ENCODE measurements at regions not wholly inside any gene's neighbourhood (a gene's known extent, or its start where the extent isn't known, plus 50 kb on each side); places are given as distances from the start of the nearest gene placed in this dataset.
A peak's percentile ranks its signal among the peaks of the same experiment; 100 is the strongest.
"Not testable (repeated sequence)": the region's sequence is repeated elsewhere in the genome, so short reads cannot be mapped to it uniquely, and the experiment has no call there.

DNA sequence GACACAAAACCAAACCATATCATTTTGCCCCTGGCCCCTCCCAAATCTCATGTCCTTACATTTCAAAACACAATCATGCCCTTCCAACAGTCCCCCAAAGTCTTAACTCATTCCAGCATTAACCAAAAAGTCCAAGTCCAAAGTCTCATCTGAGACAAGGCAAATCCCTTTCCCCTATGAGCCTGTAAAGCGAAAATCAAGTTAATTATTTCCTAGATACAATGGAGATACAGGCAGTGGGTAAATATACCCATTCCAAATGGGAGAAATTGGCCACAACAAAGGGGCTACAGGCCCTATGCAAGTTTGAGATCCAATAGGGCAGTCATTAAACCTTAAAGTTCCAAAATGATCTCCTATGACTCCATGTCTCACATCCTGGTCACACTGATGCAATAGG, 709.9 kb upstream of the LUZP2 start:
- H3K4me3 ChIP-seq (ENCODE audit: control insufficient read depth in 1 of 7, extremely low read depth in 1 of 7, insufficient read depth in 4 of 7, low read depth in 2 of 7, low read length in 6 of 7); DNase-seq; CTCF ChIA-PET; H3K27me3 ChIP-seq (replicated peaks in 2 of 5; ENCODE audit: control insufficient read depth in 4 of 5, insufficient read depth in 5 of 5, low read length in 4 of 5); H3K9me3 ChIP-seq (ENCODE audit: control extremely low read depth in 1 of 5, control insufficient read depth in 4 of 5, insufficient read depth in 2 of 5, low read depth in 1 of 5, low read length in 4 of 5); POLR2A ChIA-PET; H3K27ac ChIP-seq (ENCODE audit: insufficient read depth in 1 of 2, low read depth in 1 of 2, low read length in 2 of 2, poor library complexity in 1 of 2, severe bottlenecking in 2 of 2); H3K4me1 ChIP-seq (ENCODE audit: control extremely low read depth in 1 of 4, control insufficient read depth in 4 of 4, insufficient read depth in 4 of 4, low read length in 3 of 4); H3K36me3 ChIP-seq (ENCODE audit: control insufficient read depth in 4 of 4, insufficient read depth in 4 of 4, low read length in 3 of 4): not testable (repeated sequence)
- no CpG with 5 or more reads among the region's 1 CpG for WGBS (ENCODE audit: insufficient coverage)

DNA sequence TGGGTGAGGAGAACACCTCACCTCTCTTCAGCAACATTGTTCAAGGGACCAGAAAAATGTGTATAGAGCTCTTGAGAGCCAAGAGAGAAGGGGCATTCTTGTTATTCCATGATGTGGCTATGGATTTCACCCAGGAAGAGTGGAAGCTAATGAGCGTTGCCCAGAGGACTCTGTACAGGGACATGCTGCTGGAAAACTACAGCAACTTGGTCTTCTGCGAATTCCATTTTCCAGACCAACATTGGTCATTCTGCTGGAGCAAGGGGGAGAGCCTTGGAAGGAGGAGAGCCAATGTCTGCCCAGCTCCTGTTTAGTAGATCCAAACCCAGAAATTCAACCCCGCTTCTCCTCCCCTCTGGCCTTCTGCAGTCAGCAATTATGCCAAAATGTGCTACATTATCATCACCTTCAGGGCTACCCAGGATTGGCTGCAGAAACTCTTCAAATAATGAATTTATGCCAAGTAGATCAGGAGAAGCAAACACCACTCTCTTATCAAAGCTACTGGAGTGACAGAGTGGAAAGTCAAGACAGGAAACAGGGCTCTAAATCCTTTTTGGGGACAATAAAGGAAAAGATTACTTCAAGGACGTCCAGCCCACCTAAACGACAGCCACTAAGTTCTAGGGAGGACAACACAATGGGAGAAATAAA, 707.5 kb upstream of the LUZP2 start:
- no peaks in the 10 kb centered on the region for H3K9me3 ChIP-seq (ENCODE audit: control extremely low read depth in 1 of 5, control insufficient read depth in 4 of 5, insufficient read depth in 2 of 5, low read depth in 1 of 5, low read length in 4 of 5)
- CTCF ChIA-PET = no interaction called here
- H3K36me3 ChIP-seq (ENCODE audit: control insufficient read depth in 4 of 4, insufficient read depth in 4 of 4, low read length in 3 of 4) = no peaks in the 10 kb centered on the region
- POLR2A ChIA-PET = interaction anchor here (0.8 kb wide), 1 partner anchor 19 kb away, joined by 4 read pairs; no protein-coding TSS in a partner anchor
- no peaks in the 10 kb centered on the region for H3K27me3 ChIP-seq (replicated peaks in 2 of 5; ENCODE audit: control insufficient read depth in 4 of 5, insufficient read depth in 5 of 5, low read length in 4 of 5)
- H3K27ac ChIP-seq (ENCODE audit: insufficient read depth in 1 of 2, low read depth in 1 of 2, low read length in 2 of 2, poor library complexity in 1 of 2, severe bottlenecking in 2 of 2) = no peak overlapping the region
- WGBS (ENCODE audit: insufficient coverage) = 63% methylated on average over 2 of the region's 5 CpGs
- H3K4me1 ChIP-seq (ENCODE audit: control extremely low read depth in 1 of 4, control insufficient read depth in 4 of 4, insufficient read depth in 4 of 4, low read length in 3 of 4) = no peaks in the 10 kb centered on the region
- H3K4me3 ChIP-seq (ENCODE audit: control insufficient read depth in 1 of 7, extremely low read depth in 1 of 7, insufficient read depth in 4 of 7, low read depth in 2 of 7, low read length in 6 of 7) = no peak overlapping the region
- DNase-seq = no peak

DNA sequence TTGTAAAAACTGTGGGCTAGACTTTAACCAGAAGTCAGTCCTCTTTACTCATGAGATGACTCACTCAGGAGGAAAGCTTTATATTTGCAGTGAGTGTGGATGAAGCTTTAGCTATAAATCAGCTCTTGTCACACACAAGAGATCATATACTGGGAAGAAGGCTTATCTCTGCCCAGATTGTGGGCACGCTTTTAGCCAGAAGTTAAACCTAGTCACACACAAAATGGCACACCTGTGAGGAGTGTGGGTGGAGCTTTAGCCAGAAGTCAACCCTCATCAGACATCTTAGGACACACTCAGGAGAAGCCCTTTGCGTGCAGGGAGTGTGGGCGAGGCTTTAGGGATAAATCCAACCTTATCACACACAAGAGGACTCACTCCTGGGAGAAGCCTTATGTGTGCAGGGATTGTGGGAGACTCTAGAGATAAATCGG, 706.9 kb upstream of the LUZP2 start:
- ChIA-PET CTCF (no interaction called here), POLR2A (interaction anchor here (0.8 kb wide), 1 partner anchor 20 kb away, joined by 4 read pairs; no protein-coding TSS in a partner anchor)
- 100% methylated on average over 1 of the region's 4 CpGs for WGBS (ENCODE audit: insufficient coverage)
- peak in 1 of 3 donors; percentile 6 for DNase-seq
- Histone ChIP-seq H3K36me3 (ENCODE audit: control insufficient read depth in 4 of 4, insufficient read depth in 4 of 4, low read length in 3 of 4) (no peaks in the 10 kb centered on the region), H3K9me3 (ENCODE audit: control extremely low read depth in 1 of 5, control insufficient read depth in 4 of 5, insufficient read depth in 2 of 5, low read depth in 1 of 5, low read length in 4 of 5) (no peaks in the 10 kb centered on the region), H3K27ac (ENCODE audit: insufficient read depth in 1 of 2, low read depth in 1 of 2, low read length in 2 of 2, poor library complexity in 1 of 2, severe bottlenecking in 2 of 2) (no peak overlapping the region), H3K27me3 (replicated peaks in 2 of 5; ENCODE audit: control insufficient read depth in 4 of 5, insufficient read depth in 5 of 5, low read length in 4 of 5) (no peaks in the 10 kb centered on the region), H3K4me1 (ENCODE audit: control extremely low read depth in 1 of 4, control insufficient read depth in 4 of 4, insufficient read depth in 4 of 4, low read length in 3 of 4) (no peaks in the 10 kb centered on the region), H3K4me3 (ENCODE audit: control insufficient read depth in 1 of 7, extremely low read depth in 1 of 7, insufficient read depth in 4 of 7, low read depth in 2 of 7, low read length in 6 of 7) (no peak overlapping the region)

DNA sequence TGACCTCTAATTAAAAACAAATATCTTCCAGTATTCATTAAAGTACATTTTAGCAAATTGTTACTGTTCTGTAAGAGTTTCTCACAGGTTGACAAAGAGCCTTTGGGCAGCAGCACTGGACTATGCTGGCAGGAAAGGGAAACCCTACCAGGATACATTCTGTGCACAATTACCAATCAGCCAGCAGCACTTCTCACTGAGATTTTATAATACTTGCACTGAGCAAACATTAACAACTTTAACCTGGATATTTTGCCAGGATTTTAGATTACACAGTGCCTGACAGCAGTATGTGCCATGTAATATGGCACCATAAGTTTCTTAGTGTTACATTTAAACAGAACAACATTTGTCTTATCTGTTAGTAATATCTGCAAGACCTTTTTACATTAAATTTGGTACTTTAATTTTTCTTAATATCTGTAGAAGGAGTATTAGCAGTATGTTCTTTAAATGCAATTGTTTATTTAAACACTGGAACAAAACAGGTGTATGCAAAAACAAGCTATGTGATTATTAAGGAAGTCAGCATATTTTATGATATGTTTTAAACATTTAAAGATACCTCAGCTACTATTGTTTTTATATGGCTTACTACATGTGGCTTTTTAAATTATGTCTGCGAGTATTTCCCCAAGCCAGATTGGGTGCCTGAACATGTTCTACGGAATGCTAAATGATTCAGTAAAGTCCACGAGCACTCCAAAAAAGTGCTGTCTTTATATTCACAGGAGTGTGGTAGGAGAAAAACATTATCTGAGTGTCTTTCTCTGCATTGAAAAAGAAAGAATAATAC, 699.0 kb upstream of the LUZP2 start:
- no peaks in the 10 kb centered on the region for H3K36me3 ChIP-seq (ENCODE audit: control insufficient read depth in 4 of 4, insufficient read depth in 4 of 4, low read length in 3 of 4)
- H3K27me3 ChIP-seq (replicated peaks in 2 of 5; ENCODE audit: control insufficient read depth in 4 of 5, insufficient read depth in 5 of 5, low read length in 4 of 5) = no peaks in the 10 kb centered on the region
- no peak for DNase-seq
- POLR2A ChIA-PET = no interaction called here
- no peak overlapping the region for H3K4me3 ChIP-seq (ENCODE audit: control insufficient read depth in 1 of 7, extremely low read depth in 1 of 7, insufficient read depth in 4 of 7, low read depth in 2 of 7, low read length in 6 of 7)
- H3K27ac ChIP-seq (ENCODE audit: insufficient read depth in 1 of 2, low read depth in 1 of 2, low read length in 2 of 2, poor library complexity in 1 of 2, severe bottlenecking in 2 of 2) = no peak overlapping the region
- 93% methylated on average over 3 of the region's 3 CpGs for WGBS (ENCODE audit: insufficient coverage)
- no peaks in the 10 kb centered on the region for H3K9me3 ChIP-seq (ENCODE audit: control extremely low read depth in 1 of 5, control insufficient read depth in 4 of 5, insufficient read depth in 2 of 5, low read depth in 1 of 5, low read length in 4 of 5)
- CTCF ChIA-PET = no interaction called here
- H3K4me1 ChIP-seq (ENCODE audit: control extremely low read depth in 1 of 4, control insufficient read depth in 4 of 4, insufficient read depth in 4 of 4, low read length in 3 of 4) = no peaks in the 10 kb centered on the region

DNA sequence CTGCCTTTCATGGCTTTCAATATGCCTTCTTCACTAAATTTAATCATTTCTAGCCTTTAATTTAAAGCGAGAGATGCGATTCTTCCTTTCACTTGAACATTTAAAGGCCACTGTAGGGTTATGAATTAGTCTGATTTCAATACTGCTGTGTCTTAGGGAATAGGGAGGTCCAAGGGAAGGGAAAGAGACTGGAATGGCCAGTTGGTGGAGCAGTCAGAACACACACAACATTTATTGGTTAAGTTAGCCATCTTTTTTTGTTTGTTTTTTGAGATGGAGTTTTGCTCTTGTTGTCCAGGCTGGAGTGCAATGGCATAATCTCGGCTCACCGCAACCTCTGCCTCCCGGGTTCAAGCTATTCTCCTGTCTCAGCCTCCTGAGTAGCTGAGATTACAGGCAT, 662.5 kb upstream of the LUZP2 start:
- POLR2A ChIA-PET = not testable (repeated sequence)

DNA sequence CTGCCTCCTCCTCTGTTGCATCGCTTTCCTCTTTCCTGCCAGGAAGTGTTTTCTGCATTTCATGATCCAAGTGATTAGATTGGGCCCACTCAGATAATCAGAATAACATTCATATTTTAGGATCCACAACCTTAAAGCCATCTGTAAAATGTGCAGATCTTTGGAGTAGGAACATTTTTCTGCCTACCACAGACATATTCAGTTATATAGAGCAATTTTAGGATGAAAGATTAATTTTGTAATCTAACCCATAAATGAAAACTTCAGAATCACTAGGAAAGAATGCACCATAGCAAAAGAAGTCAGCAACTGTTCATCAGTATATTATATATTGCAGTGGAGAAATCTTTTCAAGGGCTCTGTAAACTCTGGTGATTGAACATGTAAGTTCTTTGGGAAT, 659.9 kb upstream of the LUZP2 start:
- no peaks in the 10 kb centered on the region for H3K4me1 ChIP-seq (ENCODE audit: control extremely low read depth in 1 of 4, control insufficient read depth in 4 of 4, insufficient read depth in 4 of 4, low read length in 3 of 4)
- ChIA-PET POLR2A (no interaction called here), CTCF (no interaction called here)
- no peak overlapping the region for H3K4me3 ChIP-seq (ENCODE audit: control insufficient read depth in 1 of 7, extremely low read depth in 1 of 7, insufficient read depth in 4 of 7, low read depth in 2 of 7, low read length in 6 of 7)
- DNase-seq = no peak
- H3K9me3 ChIP-seq (ENCODE audit: control extremely low read depth in 1 of 5, control insufficient read depth in 4 of 5, insufficient read depth in 2 of 5, low read depth in 1 of 5, low read length in 4 of 5) = no peaks in the 10 kb centered on the region
- no peaks in the 10 kb centered on the region for H3K27me3 ChIP-seq (replicated peaks in 2 of 5; ENCODE audit: control insufficient read depth in 4 of 5, insufficient read depth in 5 of 5, low read length in 4 of 5)
- whole genome bisulfite sequencing (ENCODE audit: insufficient coverage) = no CpG with 5 or more reads among the region's 1 CpG
- no peaks in the 10 kb centered on the region for H3K36me3 ChIP-seq (ENCODE audit: control insufficient read depth in 4 of 4, insufficient read depth in 4 of 4, low read length in 3 of 4)
- H3K27ac ChIP-seq (ENCODE audit: insufficient read depth in 1 of 2, low read depth in 1 of 2, low read length in 2 of 2, poor library complexity in 1 of 2, severe bottlenecking in 2 of 2) = no peak overlapping the region

More for the DNA sequence above, 662.5 kb upstream of the LUZP2 start:
- H3K27me3 ChIP-seq (replicated peaks in 2 of 5; ENCODE audit: control insufficient read depth in 4 of 5, insufficient read depth in 5 of 5, low read length in 4 of 5); H3K9me3 ChIP-seq (ENCODE audit: control extremely low read depth in 1 of 5, control insufficient read depth in 4 of 5, insufficient read depth in 2 of 5, low read depth in 1 of 5, low read length in 4 of 5); H3K4me3 ChIP-seq (ENCODE audit: control insufficient read depth in 1 of 7, extremely low read depth in 1 of 7, insufficient read depth in 4 of 7, low read depth in 2 of 7, low read length in 6 of 7); CTCF ChIA-PET; H3K27ac ChIP-seq (ENCODE audit: insufficient read depth in 1 of 2, low read depth in 1 of 2, low read length in 2 of 2, poor library complexity in 1 of 2, severe bottlenecking in 2 of 2); H3K36me3 ChIP-seq (ENCODE audit: control insufficient read depth in 4 of 4, insufficient read depth in 4 of 4, low read length in 3 of 4); DNase-seq; H3K4me1 ChIP-seq (ENCODE audit: control extremely low read depth in 1 of 4, control insufficient read depth in 4 of 4, insufficient read depth in 4 of 4, low read length in 3 of 4): not testable (repeated sequence)
- 100% methylated on average over 3 of the region's 5 CpGs for WGBS (ENCODE audit: insufficient coverage)

DNA sequence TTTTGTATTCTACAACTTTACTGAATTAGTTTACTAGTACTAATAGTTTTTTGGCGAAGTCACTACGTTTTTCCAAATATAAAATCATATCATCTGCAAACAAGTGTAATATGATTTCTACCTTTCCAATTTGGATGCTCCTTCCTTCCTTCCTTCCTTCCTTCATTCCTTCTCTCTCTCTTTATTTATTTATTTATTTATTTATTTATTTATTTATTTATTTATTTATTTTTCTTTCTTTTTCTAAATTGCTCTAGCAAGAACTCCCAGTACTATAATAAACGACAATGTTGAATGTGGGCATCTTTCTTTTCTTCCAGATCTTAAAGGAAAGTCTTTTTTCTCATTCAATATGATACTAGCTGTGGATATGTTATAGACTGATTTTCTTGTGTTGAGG, 656.0 kb upstream of the LUZP2 start:
- Histone ChIP-seq H3K36me3 (ENCODE audit: control insufficient read depth in 4 of 4, insufficient read depth in 4 of 4, low read length in 3 of 4) (no peaks in the 10 kb centered on the region), H3K4me1 (ENCODE audit: control extremely low read depth in 1 of 4, control insufficient read depth in 4 of 4, insufficient read depth in 4 of 4, low read length in 3 of 4) (no peaks in the 10 kb centered on the region), H3K27me3 (replicated peaks in 2 of 5; ENCODE audit: control insufficient read depth in 4 of 5, insufficient read depth in 5 of 5, low read length in 4 of 5) (no peaks in the 10 kb centered on the region), H3K27ac (ENCODE audit: insufficient read depth in 1 of 2, low read depth in 1 of 2, low read length in 2 of 2, poor library complexity in 1 of 2, severe bottlenecking in 2 of 2) (no peak overlapping the region), H3K9me3 (ENCODE audit: control extremely low read depth in 1 of 5, control insufficient read depth in 4 of 5, insufficient read depth in 2 of 5, low read depth in 1 of 5, low read length in 4 of 5) (peaks cover 0 to 2% (median 0%) of the 10 kb centered on the region in 5 experiments), H3K4me3 (ENCODE audit: control insufficient read depth in 1 of 7, extremely low read depth in 1 of 7, insufficient read depth in 4 of 7, low read depth in 2 of 7, low read length in 6 of 7) (no peak overlapping the region)
- DNase-seq = no peak
- WGBS (ENCODE audit: insufficient coverage) = no CpG with 5 or more reads among the region's 3 CpGs
- CTCF ChIA-PET = no interaction called here
- POLR2A ChIA-PET = no interaction called here
